ENCODE measurements at regions not wholly inside any gene's neighbourhood (a gene's known extent, or its start where the extent isn't known, plus 50 kb on each side); places are given as distances from the start of the nearest gene placed in this dataset.
"Not testable (repeated sequence)": the region's sequence is repeated elsewhere in the genome, so short reads cannot be mapped to it uniquely, and the experiment has no call there.

DNA sequence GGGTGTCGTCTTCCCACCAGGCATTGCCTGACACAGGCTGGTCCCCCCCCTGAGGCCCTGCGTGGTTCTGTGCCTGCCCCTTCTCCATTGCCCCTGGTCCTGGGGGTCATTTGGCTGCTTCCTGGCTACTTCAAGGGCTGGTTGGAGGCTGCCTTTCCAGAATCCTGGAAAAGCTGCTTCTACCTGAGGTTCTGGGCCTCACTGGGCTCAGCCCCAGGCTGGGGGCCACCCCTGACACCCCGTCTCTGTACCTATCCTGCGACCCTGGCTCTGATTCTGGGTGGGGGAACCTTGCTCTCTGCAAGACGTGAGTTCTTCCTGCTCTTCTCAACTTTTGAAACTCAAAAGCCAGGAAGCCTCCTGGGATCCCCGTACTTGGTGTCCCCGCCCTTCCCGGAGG is 149.3 kb upstream of the PTPN1 start:
- DNase-seq (ENCODE audit: low spot score), result no peak

GRCh38 chr20:50362177-50362576 is 148.0 kb upstream of the PTPN1 start:
- not testable (repeated sequence) for DNase-seq (ENCODE audit: low spot score)

DNA sequence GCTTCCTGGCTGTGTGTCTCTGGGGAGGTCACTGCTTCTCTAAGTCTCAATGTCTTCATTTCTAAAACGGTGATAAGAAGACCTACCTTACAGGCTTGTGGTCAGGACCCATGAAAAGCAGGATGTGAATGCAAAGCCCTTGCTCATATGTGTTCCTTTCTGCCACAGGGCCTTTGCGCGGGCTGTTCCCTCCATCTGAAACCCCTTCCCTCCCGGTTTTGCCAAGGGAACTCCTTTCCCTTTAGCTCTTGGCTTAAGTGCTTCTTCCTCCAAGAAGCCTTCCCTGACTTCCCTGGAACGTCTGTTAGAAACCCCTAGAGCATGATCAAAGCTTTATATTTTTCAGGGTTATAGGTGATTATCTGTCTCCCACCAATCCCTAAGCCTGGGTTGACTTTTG is 147.2 kb upstream of the PTPN1 start:
- DNase-seq (ENCODE audit: low spot score), result no peak

- DNase-seq (ENCODE audit: low spot score), result no peak
These were observed 146.7 kb upstream of the PTPN1 start for GRCh38 chr20:50363479-50363878.

GRCh38 chr20:50364542-50364941 is 145.6 kb upstream of the PTPN1 start:
- no peak for DNase-seq (ENCODE audit: low spot score)

DNA sequence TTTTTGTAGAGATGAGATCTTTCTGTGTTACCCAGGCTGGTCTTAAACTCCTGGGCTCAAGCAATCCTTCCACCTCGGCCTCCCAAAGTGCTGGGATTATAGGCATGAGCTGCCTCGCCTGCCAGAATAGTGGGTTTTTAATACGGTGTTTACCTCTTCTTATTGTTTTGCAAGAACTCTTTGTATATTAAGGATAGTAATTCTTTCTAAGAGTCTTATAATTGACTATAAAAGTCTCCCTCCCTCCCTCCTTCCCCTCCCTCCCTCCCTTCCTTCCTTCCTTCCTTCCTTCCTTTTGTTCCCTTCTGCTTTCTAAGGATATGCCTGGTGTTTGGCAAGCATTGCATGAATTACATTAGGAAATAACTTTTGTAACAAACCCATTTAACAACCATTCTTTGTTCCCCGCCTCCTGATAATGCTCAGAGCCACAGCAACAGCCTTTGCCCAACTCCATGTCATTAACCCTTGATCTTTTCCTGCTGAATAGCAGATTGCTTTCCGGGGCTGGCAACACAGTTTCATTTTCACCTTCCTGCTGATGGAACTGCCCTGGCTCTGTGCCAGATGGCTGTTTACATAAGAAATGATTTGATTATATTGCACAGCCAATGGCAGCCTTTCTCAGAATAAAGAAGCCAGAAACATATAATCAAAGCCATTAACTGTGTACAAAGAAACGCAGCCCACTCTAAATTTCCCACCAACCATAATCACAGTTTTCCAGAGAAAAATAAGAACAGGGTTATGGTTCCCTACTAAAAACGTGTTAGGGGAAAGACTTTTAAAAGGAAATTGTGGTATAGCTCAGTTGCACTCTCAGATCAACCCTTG is 143.7 kb upstream of the PTPN1 start:
- no peak for DNase-seq (ENCODE audit: low spot score)

DNA sequence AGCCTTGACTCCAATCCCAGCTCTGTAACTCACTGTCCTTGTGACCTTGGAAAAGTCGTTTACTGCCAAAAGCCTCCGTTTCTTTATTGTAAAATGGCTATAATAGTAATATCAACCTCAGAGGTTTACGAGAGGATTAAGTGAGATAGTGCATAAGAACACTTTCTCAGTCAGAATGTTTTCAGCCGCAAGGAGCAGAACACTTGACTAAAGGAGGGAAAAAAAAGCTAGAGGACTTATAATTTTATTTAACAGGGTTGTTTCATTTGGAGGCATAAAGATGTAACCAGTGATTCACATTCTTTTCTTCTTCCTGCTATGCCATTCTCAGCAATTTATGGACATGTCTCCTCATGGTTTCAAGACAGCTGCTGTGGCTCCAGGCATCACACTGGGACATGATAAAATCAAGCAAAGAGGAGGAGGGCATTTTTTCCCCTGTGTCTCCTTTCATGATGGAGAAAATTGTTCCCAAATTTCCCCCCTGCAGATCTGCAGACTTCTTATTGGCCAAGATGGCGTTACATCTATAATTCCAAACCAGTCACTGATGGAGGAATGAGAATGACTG is 143.0 kb upstream of the PTPN1 start:
- DNase-seq (ENCODE audit: low spot score), result no peak

DNA sequence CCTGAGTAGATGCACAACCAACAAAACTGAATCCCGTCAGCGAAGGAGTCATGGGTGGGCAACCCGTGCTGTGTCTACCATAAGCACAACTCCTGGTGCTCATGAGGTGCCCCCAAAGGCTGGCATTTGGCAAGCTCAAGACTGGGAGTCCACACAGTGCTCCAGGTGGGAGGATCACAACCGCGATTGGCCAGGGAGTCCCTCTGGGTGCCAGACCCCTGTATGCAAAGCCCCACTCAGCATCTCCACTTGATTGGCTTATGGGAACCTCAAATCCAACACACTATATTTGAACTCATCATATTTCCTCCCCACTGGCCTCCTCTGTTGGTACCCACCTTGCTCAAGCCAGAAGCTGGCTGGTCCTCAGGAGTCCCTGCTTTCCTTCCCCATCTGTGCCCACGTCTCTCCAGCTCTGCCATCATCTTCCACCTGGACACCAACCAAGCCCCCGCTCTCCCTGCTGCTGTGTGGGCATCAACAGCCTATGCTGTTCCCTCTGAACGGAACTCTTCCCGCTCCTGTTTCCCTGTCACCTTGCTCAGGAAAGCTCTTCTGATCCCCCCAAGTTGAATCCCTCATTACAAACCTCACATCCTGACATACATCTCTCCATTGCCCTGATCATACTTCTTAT is 142.3 kb upstream of the PTPN1 start:
- no peak for DNase-seq (ENCODE audit: low spot score)

DNA sequence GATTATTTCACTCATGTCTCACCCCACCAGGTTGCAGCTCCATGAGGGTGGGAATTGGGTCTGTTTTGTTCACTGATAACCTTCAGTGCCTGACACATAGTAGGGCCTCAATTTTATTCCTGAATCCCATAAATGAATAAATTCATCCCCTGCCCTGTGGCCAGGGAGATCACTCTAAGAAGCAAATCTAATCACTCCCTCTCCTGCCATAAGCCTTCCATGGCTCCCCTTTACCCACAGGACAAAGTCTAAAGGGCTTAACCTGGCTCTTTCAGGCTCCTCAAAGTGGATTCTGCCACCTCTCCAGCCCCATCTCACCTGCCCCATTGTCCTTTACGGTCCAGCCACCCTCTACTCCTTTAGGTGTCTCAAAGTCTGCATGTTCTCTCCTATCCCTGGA is 141.8 kb upstream of the PTPN1 start:
- DNase-seq (ENCODE audit: low spot score), result no peak

GRCh38 chr20:50368813-50369224 is 141.4 kb upstream of the PTPN1 start:
- no peak for DNase-seq (ENCODE audit: low spot score)

DNA sequence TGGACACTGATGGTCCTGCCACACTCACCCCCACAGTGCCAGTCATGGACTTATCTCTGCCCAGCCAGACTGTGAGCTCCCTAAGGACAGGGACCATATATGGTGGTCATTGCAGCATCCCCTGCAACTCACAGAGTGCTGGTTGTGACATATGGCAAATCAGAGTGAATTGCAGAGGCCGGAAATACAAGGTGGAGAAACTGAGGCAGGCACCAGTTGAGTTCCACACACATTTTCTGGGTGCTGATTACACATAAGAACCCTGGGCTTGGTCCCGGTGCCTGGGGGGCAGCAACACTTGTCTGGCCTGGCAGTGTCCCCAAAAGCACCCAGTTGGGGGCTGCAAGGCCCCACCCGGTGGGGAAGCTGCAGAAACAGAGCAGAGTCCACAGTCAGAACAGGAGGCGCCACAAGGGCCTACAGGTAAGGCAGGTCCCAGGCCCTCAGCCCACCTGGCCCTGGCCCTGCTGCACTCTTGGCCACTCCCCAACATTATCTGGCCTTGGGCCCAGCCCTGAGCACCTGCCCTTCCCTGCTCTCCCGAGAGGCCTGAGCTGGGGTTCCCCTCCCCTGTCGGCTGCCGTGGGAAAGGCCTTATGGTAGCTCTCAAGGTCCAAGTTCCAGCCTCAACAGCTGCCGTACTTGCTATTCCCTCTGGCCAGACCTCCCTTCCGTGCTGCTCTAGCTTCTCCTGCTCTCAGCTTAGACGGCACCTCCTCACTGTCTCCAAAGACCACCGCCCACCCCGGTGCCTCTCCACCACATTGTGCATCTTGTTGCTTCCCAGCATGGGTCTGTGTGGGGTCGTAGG is 140.8 kb upstream of the PTPN1 start:
- no peak for DNase-seq (ENCODE audit: low spot score)

- DNase-seq (ENCODE audit: low spot score), result no peak
These were observed 140.1 kb upstream of the PTPN1 start for GRCh38 chr20:50370036-50370566.

GRCh38 chr20:50371878-50372769 is 138.1 kb upstream of the PTPN1 start:
- DNase-seq (ENCODE audit: low spot score), result no peak

- no peak for DNase-seq (ENCODE audit: low spot score)
These were observed 137.5 kb upstream of the PTPN1 start for GRCh38 chr20:50372770-50373088.

DNA sequence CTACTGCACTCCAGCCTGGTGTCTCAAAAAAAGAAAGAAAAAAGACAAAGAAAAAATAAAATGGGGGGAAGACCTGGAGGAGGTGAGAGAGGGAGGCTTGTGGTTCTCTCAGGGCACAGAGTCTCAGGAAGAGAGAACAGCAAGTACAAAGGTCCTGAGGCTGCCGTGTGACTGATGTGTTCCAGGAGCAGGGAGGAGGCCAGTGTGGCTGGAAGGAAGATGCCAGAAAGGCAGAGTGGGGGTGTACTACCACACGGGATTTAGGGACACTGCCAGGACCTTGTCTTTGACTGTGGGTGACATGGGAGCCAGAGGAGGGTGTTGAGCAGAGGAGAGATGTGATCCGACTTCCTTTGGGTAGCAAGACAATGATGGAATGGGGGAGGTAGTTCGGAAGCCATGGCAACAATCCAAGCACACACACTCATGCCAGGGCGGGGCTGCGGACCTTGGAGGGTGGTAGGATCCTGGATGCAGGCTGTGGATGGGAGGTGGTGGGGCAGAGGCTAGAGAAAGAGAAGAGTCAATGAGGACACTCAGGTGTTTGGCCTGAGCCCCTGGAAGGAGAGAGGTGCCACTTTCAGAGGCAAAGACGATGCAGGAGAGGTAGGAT is 136.4 kb upstream of the PTPN1 start:
- no peak for DNase-seq (ENCODE audit: low spot score)

DNA sequence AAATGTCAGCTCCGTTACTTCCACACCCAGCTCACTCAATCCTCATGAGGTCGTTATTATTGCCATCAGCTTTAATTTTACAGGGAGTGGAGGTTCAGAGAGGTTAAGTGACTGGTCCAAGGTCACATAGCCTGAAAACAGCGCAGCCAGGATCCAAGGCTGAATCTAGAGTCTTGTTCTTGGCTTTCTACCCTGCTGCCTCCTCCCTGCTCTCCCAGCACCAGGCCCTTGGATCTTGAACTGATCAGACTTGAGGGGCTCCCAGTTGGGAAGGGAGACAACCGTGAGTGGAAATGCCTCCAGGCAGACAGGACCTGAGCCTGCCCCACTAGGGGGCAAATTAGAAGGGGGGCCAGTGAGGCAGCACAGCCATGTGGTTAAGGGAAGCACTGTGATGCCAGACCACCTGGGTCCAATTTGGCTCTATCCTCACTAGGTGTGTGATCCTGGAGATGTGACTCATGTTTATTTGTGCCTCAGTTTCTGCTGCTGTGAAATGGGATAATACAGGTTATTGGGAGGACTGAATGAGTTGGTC is 135.6 kb upstream of the PTPN1 start:
- no peak for DNase-seq (ENCODE audit: low spot score)

- DNase-seq (ENCODE audit: low spot score), result no peak
These were observed 133.8 kb upstream of the PTPN1 start for GRCh38 chr20:50376179-50376887.

- no peak for DNase-seq (ENCODE audit: low spot score)
These were observed 133.2 kb upstream of the PTPN1 start for GRCh38 chr20:50376888-50377459.

- DNase-seq (ENCODE audit: low spot score), result no peak
These were observed 131.8 kb upstream of the PTPN1 start for GRCh38 chr20:50378170-50379000.

All from GM03348 (cell line).